ENCODE measurements at regions not wholly inside any gene's neighbourhood (a gene's known extent, or its start where the extent isn't known, plus 50 kb on each side); places are given as distances from the start of the nearest gene placed in this dataset.

GRCh38 chr10:59550061-59550460 is 159.6 kb downstream of the SLC16A9 start:
- no peak for DNase-seq

GRCh38 chr10:59538623-59539022 is 171.0 kb downstream of the SLC16A9 start:
- no peak for DNase-seq

GRCh38 chr10:59537501-59537900 is 172.1 kb downstream of the SLC16A9 start:
- no peak for DNase-seq

GRCh38 chr10:59536167-59537014 is 173.3 kb downstream of the SLC16A9 start:
- no peak for DNase-seq

- no peak for DNase-seq
These were observed 162.0 kb upstream of the FAM13C start for GRCh38 chr10:59524348-59524747.

- DNase-seq = no peak
These were observed 161.5 kb upstream of the FAM13C start for GRCh38 chr10:59523851-59524250.

GRCh38 chr10:59517996-59518395 is 155.6 kb upstream of the FAM13C start:
- no peak for DNase-seq

- no peak for DNase-seq
These were observed 155.1 kb upstream of the FAM13C start for GRCh38 chr10:59517341-59517899.

GRCh38 chr10:59513558-59513957 is 151.2 kb upstream of the FAM13C start:
- DNase-seq = no peak

- no peak for DNase-seq
These were observed 150.6 kb upstream of the FAM13C start for GRCh38 chr10:59512951-59513350.

GRCh38 chr10:59508956-59509355 is 146.6 kb upstream of the FAM13C start:
- no peak for DNase-seq

- DNase-seq = no peak
These were observed 145.9 kb upstream of the FAM13C start for GRCh38 chr10:59508296-59508695.

- DNase-seq = no peak
These were observed 143.6 kb upstream of the FAM13C start for GRCh38 chr10:59505926-59506325.

GRCh38 chr10:59499460-59499859 is 137.1 kb upstream of the FAM13C start:
- no peak for DNase-seq

GRCh38 chr10:59493017-59493416 is 130.7 kb upstream of the FAM13C start:
- no peak for DNase-seq

- DNase-seq = no peak
These were observed 117.1 kb upstream of the FAM13C start for GRCh38 chr10:59479426-59479825.

GRCh38 chr10:59470570-59470969 is 108.2 kb upstream of the FAM13C start:
- DNase-seq = no peak

GRCh38 chr10:59465088-59465487 is 102.7 kb upstream of the FAM13C start:
- no peak for DNase-seq

- DNase-seq = no peak
These were observed 102.1 kb upstream of the FAM13C start for GRCh38 chr10:59464483-59464882.

GRCh38 chr10:59463909-59464308 is 101.6 kb upstream of the FAM13C start:
- DNase-seq = no peak

GRCh38 chr10:59460601-59461000 is 98.3 kb upstream of the FAM13C start:
- DNase-seq = no peak

GRCh38 chr10:59456199-59456598 is 93.8 kb upstream of the FAM13C start:
- DNase-seq = no peak

GRCh38 chr10:59454171-59454919 is 92.0 kb upstream of the FAM13C start:
- DNase-seq = no peak

GRCh38 chr10:59448616-59449015 is 86.3 kb upstream of the FAM13C start:
- no peak for DNase-seq

Data from SHP77 treated with DMSO at 0.1 percent for 48 hours (cell line).